ENCODE measurements at regions not wholly inside any gene's neighbourhood (a gene's known extent, or its start where the extent isn't known, plus 50 kb on each side); places are given as distances from the start of the nearest gene placed in this dataset.

- no peaks in the 10 kb centered on the region for H3K36me3 ChIP-seq
- intact Hi-C loops (cut with DNase I; ENCODE audit: low total_unique reads), result no loop called here
- no peaks in the 10 kb centered on the region for H3K27me3 ChIP-seq
- no peak overlapping the region for H3K4me3 ChIP-seq
- no peaks in the 10 kb centered on the region for H3K9me3 ChIP-seq
- H3K4me1 ChIP-seq, result no peaks in the 10 kb centered on the region
- no peak for TF ChIP-seq POLR2AphosphoS5 (IDR thresholded peaks at IDR 0.05)
- no peak for TF ChIP-seq POLR2A (IDR thresholded peaks at IDR 0.05)
- TF ChIP-seq CTCF (IDR thresholded peaks at IDR 0.05), result no peak
- DNase-seq (ENCODE audit: low spot score in 2 of 2), result no peak
- no peak overlapping the region for H3K27ac ChIP-seq
Observed at GRCh38 chr3:41102053-41102556, 97.2 kb upstream of the CTNNB1 start.

GRCh38 chr3:41102750-41103149, 96.6 kb upstream of the CTNNB1 start:
- Histone ChIP-seq H3K27me3 (no peaks in the 10 kb centered on the region), H3K27ac (no peak overlapping the region), H3K9me3 (no peaks in the 10 kb centered on the region), H3K4me1 (no peaks in the 10 kb centered on the region), H3K4me3 (no peak overlapping the region), H3K36me3 (no peaks in the 10 kb centered on the region)
- no peak for DNase-seq (ENCODE audit: low spot score in 2 of 2)
- TF ChIP-seq CTCF (IDR thresholded peaks at IDR 0.05) (no peak), POLR2AphosphoS5 (IDR thresholded peaks at IDR 0.05) (no peak), POLR2A (IDR thresholded peaks at IDR 0.05) (no peak)
- intact Hi-C loops (cut with DNase I; ENCODE audit: low total_unique reads), result no loop called here

GRCh38 chr3:41103200-41103599, 96.1 kb upstream of the CTNNB1 start:
- peak in 1 of 2 donors; percentile 49 for DNase-seq (ENCODE audit: low spot score in 2 of 2)
- Histone ChIP-seq H3K4me1 (no peaks in the 10 kb centered on the region), H3K27ac (no peak overlapping the region), H3K27me3 (no peaks in the 10 kb centered on the region), H3K36me3 (no peaks in the 10 kb centered on the region), H3K9me3 (no peaks in the 10 kb centered on the region), H3K4me3 (no peak overlapping the region)
- intact Hi-C loops (cut with DNase I; ENCODE audit: low total_unique reads), result no loop called here
- TF ChIP-seq POLR2AphosphoS5 (IDR thresholded peaks at IDR 0.05) (no peak), POLR2A (IDR thresholded peaks at IDR 0.05) (no peak), CTCF (IDR thresholded peaks at IDR 0.05) (no peak)

- H3K4me1 ChIP-seq, result no peaks in the 10 kb centered on the region
- H3K27me3 ChIP-seq, result no peaks in the 10 kb centered on the region
- DNase-seq (ENCODE audit: low spot score in 2 of 2), result no peak
- intact Hi-C loops (cut with DNase I; ENCODE audit: low total_unique reads), result no loop called here
- H3K9me3 ChIP-seq, result no peaks in the 10 kb centered on the region
- TF ChIP-seq POLR2AphosphoS5 (IDR thresholded peaks at IDR 0.05), result no peak
- no peak for TF ChIP-seq CTCF (IDR thresholded peaks at IDR 0.05)
- H3K4me3 ChIP-seq, result no peak overlapping the region
- no peaks in the 10 kb centered on the region for H3K36me3 ChIP-seq
- H3K27ac ChIP-seq, result no peak overlapping the region
Observed at GRCh38 chr3:41104147-41104546, 95.2 kb upstream of the CTNNB1 start.

- intact Hi-C loops (cut with DNase I; ENCODE audit: low total_unique reads), result no loop called here
Observed at GRCh38 chr3:41106691-41107090, 92.6 kb upstream of the CTNNB1 start.

More at GRCh38 chr3:41106691-41107090, 92.6 kb upstream of the CTNNB1 start:
- H3K27ac ChIP-seq, result no peak overlapping the region
- no peak for DNase-seq (ENCODE audit: low spot score in 2 of 2)
- H3K9me3 ChIP-seq, result no peaks in the 10 kb centered on the region
- H3K4me3 ChIP-seq, result no peak overlapping the region
- TF ChIP-seq POLR2AphosphoS5 (IDR thresholded peaks at IDR 0.05), result no peak
- no peak for TF ChIP-seq CTCF (IDR thresholded peaks at IDR 0.05)
- TF ChIP-seq POLR2A (IDR thresholded peaks at IDR 0.05), result no peak
- H3K4me1 ChIP-seq, result no peaks in the 10 kb centered on the region
- H3K27me3 ChIP-seq, result no peaks in the 10 kb centered on the region
- H3K36me3 ChIP-seq, result no peaks in the 10 kb centered on the region

Measured in breast epithelium (tissue), 4 donors.